Activated B cell treated with CpG ODN at 0.5 μM for 24 hours (primary cell): ENCODE measurements at regions not wholly inside any gene's neighbourhood (a gene's known extent, or its start where the extent isn't known, plus 50 kb on each side); places are given as distances from the start of the nearest gene placed in this dataset.

ENCODE experiments used
- ATAC-seq: fragments of 200-7000 bp; cut with Tn5 transposase; one replicate; pipeline ENCODE4 v1.10.0; 2021; ENCODE audit warnings: low read depth, mild to moderate bottlenecking, moderate library complexity
- CTCF ChIA-PET: fragments of 350-600 bp; sonication (Branson Sonifier 250); formaldehyde crosslinking; loops from one replicate; lab custom pipeline; 2021; ENCODE audit warnings: antibody characterized with exemption; lab: Charles Lee
- POLR2A ChIA-PET: fragments of 350-600 bp; sonication (Branson Sonifier 250); formaldehyde crosslinking; loops from one replicate; lab custom pipeline; 2021; ENCODE audit warnings: antibody characterized with exemption; lab: Charles Lee
- DNase-seq: peaks from one replicate; pipeline ENCODE4 v3.0.0; 2022
- H3K27ac Mint-ChIP-seq: one replicate; pipeline ENCODE4 v1.8.0; 2020; ENCODE audit warnings: mixed read lengths
- H3K27me3 Mint-ChIP-seq: one replicate; pipeline ENCODE4 v1.8.0; 2021; ENCODE audit warnings: mixed read lengths
- H3K36me3 Mint-ChIP-seq: one replicate; pipeline ENCODE4 v1.8.0; 2021; ENCODE audit warnings: low read depth, mixed read lengths
- H3K4me1 Mint-ChIP-seq: one replicate; pipeline ENCODE4 v1.8.0; 2021; ENCODE audit warnings: mixed read lengths
- H3K4me3 Mint-ChIP-seq: one replicate; pipeline ENCODE4 v1.8.0; 2020; ENCODE audit warnings: mild to moderate bottlenecking, mixed read lengths
- H3K9me3 Mint-ChIP-seq: one replicate; pipeline ENCODE4 v1.8.0; 2020; ENCODE audit warnings: mixed read lengths
- intact Hi-C: fragments of 100-400 bp; cut with micrococcal nuclease; formaldehyde crosslinking; loops from one replicate; pipeline ENCODE4 v1.15.1; 2024
- TF ChIP-seq, protein P1 (sequence below): fragments of 200-600 bp; IDR thresholded peaks from one replicate; pipeline ENCODE4 v1.8.0; 2022; ENCODE audit warnings: antibody characterized with exemption, mild to moderate bottlenecking

DNA sequence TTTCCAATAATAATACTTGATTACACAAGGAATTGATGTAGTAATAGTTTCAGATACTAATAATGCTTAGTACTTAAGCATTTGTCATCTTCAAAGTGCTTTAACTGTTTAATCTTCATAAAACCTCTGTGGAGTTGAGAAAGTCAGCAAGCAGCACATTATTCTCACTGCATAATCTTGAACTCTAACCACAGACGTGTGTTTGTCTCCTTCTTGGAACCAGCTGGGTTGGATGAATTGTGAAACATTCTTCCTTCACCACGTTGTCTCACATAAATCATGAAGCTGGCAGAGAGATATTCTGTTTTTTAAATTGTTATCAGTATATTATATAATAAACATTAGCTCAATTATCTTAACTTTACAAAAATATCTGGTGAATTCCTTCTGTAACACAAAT is 55.1 kb upstream of the LDAH start:
- intact Hi-C loops = no loop called here
- no peak for DNase-seq
- POLR2A ChIA-PET = no interaction called here
- H3K9me3 Mint-ChIP-seq = peaks cover 12% of the 10 kb centered on the region
- CTCF ChIA-PET = no interaction called here
- TF ChIP-seq, protein P1, sequence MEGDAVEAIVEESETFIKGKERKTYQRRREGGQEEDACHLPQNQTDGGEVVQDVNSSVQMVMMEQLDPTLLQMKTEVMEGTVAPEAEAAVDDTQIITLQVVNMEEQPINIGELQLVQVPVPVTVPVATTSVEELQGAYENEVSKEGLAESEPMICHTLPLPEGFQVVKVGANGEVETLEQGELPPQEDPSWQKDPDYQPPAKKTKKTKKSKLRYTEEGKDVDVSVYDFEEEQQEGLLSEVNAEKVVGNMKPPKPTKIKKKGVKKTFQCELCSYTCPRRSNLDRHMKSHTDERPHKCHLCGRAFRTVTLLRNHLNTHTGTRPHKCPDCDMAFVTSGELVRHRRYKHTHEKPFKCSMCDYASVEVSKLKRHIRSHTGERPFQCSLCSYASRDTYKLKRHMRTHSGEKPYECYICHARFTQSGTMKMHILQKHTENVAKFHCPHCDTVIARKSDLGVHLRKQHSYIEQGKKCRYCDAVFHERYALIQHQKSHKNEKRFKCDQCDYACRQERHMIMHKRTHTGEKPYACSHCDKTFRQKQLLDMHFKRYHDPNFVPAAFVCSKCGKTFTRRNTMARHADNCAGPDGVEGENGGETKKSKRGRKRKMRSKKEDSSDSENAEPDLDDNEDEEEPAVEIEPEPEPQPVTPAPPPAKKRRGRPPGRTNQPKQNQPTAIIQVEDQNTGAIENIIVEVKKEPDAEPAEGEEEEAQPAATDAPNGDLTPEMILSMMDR = no peak
- no peaks in the 10 kb centered on the region for H3K4me1 Mint-ChIP-seq
- H3K27ac Mint-ChIP-seq = no peak overlapping the region
- peaks cover 8% of the 10 kb centered on the region for H3K27me3 Mint-ChIP-seq
- ATAC-seq = no peak
- H3K36me3 Mint-ChIP-seq = no peaks in the 10 kb centered on the region
- H3K4me3 Mint-ChIP-seq = no peak overlapping the region
